IPS-15b (cell line): ENCODE measurements at regions not wholly inside any gene's neighbourhood (a gene's known extent, or its start where the extent isn't known, plus 50 kb on each side); places are given as distances from the start of the nearest gene placed in this dataset.
"Not testable (repeated sequence)": the region's sequence is repeated elsewhere in the genome, so short reads cannot be mapped to it uniquely, and the experiment has no call there.

Source experiments
- H3K27me3 ChIP-seq: one replicate; pipeline ENCODE4 v1.6.1; 2013; ENCODE audit warnings: low read length; ENCODE audit not compliant: control insufficient read depth, insufficient read depth
- H3K36me3 ChIP-seq: one replicate; pipeline ENCODE4 v1.6.1; 2013; ENCODE audit warnings: low read length; ENCODE audit not compliant: control insufficient read depth, insufficient read depth
- H3K4me1 ChIP-seq: one replicate; pipeline ENCODE4 v1.6.1; 2013; ENCODE audit warnings: mild to moderate bottlenecking, low read length; ENCODE audit not compliant: control insufficient read depth, insufficient read depth
- H3K4me3 ChIP-seq: one replicate; pipeline ENCODE4 v1.5.1; 2013; ENCODE audit warnings: low read depth, low read length
- H3K9ac ChIP-seq: one replicate; pipeline ENCODE4 v1.6.1; 2013; ENCODE audit warnings: low read depth, mild to moderate bottlenecking, low read length
- H3K9me3 ChIP-seq: one replicate; pipeline ENCODE4 v1.6.1; 2013; ENCODE audit warnings: mild to moderate bottlenecking, low read length; ENCODE audit not compliant: control insufficient read depth, insufficient read depth

GRCh38 chr10:76766682-76767081 is 870.9 kb downstream of the KCNMA1 start:
- Histone ChIP-seq H3K9ac (no peak overlapping the region), H3K27me3 (no peaks in the 10 kb centered on the region), H3K9me3 (no peaks in the 10 kb centered on the region), H3K4me1 (no peaks in the 10 kb centered on the region), H3K36me3 (no peaks in the 10 kb centered on the region), H3K4me3 (no peak overlapping the region)

DNA sequence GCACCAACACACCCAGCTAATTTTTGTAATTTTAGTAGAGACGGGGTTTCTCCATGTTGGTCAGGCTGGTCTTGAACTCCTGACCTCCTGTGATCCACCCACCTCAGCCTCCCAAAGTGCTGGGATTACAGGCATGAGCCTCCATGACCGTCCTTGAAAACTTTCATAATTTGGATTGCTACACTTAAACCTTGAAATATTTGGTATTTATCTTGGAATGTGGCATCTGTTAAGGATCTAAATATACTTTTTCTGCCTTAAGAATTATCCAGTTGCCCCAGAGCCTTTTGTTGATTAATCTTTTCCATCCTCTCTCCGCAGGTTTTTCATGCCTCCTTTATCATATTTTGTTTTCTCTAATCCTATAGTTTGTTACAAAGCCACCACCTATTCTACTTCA is 872.7 kb downstream of the KCNMA1 start:
- H3K4me3 ChIP-seq, H3K36me3 ChIP-seq, H3K9ac ChIP-seq, H3K4me1 ChIP-seq, H3K27me3 ChIP-seq, H3K9me3 ChIP-seq: not testable (repeated sequence)

- no peaks in the 10 kb centered on the region for H3K9me3 ChIP-seq
- H3K9ac ChIP-seq: no peak overlapping the region
- no peaks in the 10 kb centered on the region for H3K27me3 ChIP-seq
- H3K4me1 ChIP-seq: no peaks in the 10 kb centered on the region
- H3K36me3 ChIP-seq: no peaks in the 10 kb centered on the region
- no peak overlapping the region for H3K4me3 ChIP-seq
These were observed 873.4 kb downstream of the KCNMA1 start for GRCh38 chr10:76764177-76764576.

- H3K36me3 ChIP-seq: no peaks in the 10 kb centered on the region
- H3K9me3 ChIP-seq: no peaks in the 10 kb centered on the region
- H3K9ac ChIP-seq: no peak overlapping the region
- no peak overlapping the region for H3K4me3 ChIP-seq
- H3K4me1 ChIP-seq: no peaks in the 10 kb centered on the region
- no peaks in the 10 kb centered on the region for H3K27me3 ChIP-seq
These were observed 874.2 kb downstream of the KCNMA1 start for GRCh38 chr10:76763376-76763775.

GRCh38 chr10:76759681-76760080 is 877.9 kb downstream of the KCNMA1 start:
- H3K27me3 ChIP-seq: no peaks in the 10 kb centered on the region
- no peaks in the 10 kb centered on the region for H3K36me3 ChIP-seq
- H3K9me3 ChIP-seq: no peaks in the 10 kb centered on the region
- no peak overlapping the region for H3K4me3 ChIP-seq
- H3K9ac ChIP-seq: no peak overlapping the region
- H3K4me1 ChIP-seq: no peaks in the 10 kb centered on the region

GRCh38 chr10:76743169-76743568 is 894.4 kb downstream of the KCNMA1 start:
- no peaks in the 10 kb centered on the region for H3K27me3 ChIP-seq
- H3K4me1 ChIP-seq: peaks cover 8% of the 10 kb centered on the region
- no peak overlapping the region for H3K4me3 ChIP-seq
- H3K9ac ChIP-seq: no peak overlapping the region
- H3K36me3 ChIP-seq: no peaks in the 10 kb centered on the region
- H3K9me3 ChIP-seq: no peaks in the 10 kb centered on the region

DNA sequence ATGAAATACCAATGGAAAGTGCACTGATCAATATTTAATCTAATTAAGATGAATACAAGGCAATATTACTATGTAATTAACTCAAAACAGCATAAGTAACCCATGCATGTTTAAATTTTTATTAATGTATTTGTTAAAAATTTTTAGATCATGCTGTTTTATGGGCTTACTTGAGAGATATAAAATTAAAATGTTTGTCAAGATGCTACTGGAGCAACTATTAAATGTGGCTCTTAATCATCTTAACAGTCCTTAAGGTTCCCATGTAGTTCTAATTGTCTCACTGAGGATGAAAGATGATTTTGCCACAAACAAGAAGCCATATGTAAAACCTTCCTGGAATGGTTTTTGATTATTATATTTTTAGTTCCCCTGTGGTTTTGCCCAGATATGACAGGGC is 897.1 kb downstream of the KCNMA1 start:
- Histone ChIP-seq H3K9me3 (no peaks in the 10 kb centered on the region), H3K27me3 (no peaks in the 10 kb centered on the region)

GRCh38 chr10:76738991-76739390 is 898.6 kb downstream of the KCNMA1 start:
- Histone ChIP-seq H3K4me3 (no peak overlapping the region), H3K9ac (no peak overlapping the region), H3K27me3 (no peaks in the 10 kb centered on the region), H3K36me3 (no peaks in the 10 kb centered on the region), H3K4me1 (peaks cover 8% of the 10 kb centered on the region), H3K9me3 (no peaks in the 10 kb centered on the region)

More for the DNA sequence above, 897.1 kb downstream of the KCNMA1 start:
- Histone ChIP-seq H3K4me3 (no peak overlapping the region), H3K4me1 (peaks cover 8% of the 10 kb centered on the region), H3K9ac (no peak overlapping the region), H3K36me3 (no peaks in the 10 kb centered on the region)

DNA sequence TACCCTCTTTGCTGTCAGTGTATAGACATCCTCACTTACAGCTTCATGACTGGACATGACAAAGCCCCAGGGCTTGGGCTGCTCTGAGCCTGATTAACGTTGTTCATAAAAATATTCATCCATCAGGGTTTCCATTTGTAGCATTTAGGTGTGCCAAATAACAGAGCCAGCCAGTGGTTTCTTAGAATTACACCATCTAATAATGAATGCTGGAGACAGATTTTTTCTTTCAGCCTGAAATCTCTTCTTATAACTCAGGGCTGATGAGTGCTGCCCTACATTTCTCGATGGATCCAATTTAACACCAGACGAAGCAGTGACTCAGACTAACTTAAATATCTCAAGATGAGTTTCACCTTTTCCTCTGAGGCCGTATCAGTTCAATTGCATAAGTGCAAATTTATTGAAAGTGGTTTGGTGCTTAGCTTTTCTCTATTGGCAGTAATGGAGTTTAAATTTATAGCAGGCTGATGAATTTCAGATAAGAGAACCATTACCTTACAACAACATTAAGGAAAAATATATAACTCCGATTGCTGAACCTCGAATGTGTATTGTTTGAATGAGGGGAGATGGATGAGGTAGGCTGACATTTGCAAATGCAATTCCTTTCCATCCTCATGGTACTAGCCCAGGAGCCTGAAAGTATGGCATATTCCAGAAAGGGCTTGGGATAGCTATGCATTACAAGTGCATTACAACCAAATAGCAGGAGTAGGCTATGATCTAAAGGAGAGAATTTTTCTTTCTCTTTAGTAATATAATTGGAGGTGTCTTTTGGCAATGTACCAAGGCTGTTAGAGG is 900.6 kb downstream of the KCNMA1 start:
- H3K4me3 ChIP-seq: no peak overlapping the region
- no peaks in the 10 kb centered on the region for H3K9me3 ChIP-seq
- no peaks in the 10 kb centered on the region for H3K36me3 ChIP-seq
- no peak overlapping the region for H3K9ac ChIP-seq
- H3K4me1 ChIP-seq: peaks cover 8% of the 10 kb centered on the region
- H3K27me3 ChIP-seq: no peaks in the 10 kb centered on the region

DNA sequence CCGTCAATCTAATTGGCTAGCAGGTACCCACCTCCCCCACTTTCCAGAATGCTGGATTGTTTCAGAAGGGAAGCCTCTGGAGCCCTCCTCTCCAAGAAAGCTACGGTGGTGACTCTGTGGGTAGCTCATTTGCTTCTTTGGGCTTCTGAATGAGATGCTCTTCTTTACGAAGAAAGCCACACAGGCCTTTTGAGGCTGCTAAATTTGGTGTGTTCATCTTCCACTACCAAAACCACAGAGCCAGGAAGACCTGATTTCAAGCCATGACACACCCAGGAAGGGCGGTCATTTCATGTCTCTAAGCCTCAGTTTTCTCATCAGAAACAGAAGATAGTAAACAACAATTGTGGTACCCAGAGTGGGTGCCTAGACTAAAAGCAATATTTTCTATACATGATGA is 901.2 kb downstream of the KCNMA1 start:
- Histone ChIP-seq H3K9me3 (no peaks in the 10 kb centered on the region), H3K4me1 (peaks cover 8% of the 10 kb centered on the region), H3K27me3 (no peaks in the 10 kb centered on the region), H3K9ac (no peak overlapping the region), H3K4me3 (no peak overlapping the region), H3K36me3 (no peaks in the 10 kb centered on the region)

DNA sequence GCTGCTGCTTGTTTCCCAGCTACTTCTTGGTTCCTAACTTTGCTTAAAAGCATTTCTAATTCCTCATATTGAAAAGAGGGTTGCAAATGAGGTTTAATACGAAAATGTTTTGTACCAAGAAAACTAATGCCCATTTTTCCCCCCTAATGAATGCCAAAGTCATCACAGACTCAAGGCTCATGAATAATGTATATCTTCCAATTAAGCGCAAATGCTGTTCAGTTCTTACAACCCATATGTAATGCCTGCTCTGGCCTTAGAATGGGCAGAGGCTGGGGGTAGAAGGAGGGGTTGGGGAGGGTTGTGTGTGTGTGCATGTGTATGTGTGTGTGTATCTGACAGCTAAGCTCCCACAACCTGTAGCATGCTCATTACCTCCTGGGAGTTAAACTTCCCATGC is 901.7 kb downstream of the KCNMA1 start:
- H3K9ac ChIP-seq: no peak overlapping the region
- no peak overlapping the region for H3K4me3 ChIP-seq
- H3K36me3 ChIP-seq: no peaks in the 10 kb centered on the region
- H3K9me3 ChIP-seq: no peaks in the 10 kb centered on the region
- H3K4me1 ChIP-seq: peaks cover 8% of the 10 kb centered on the region
- no peaks in the 10 kb centered on the region for H3K27me3 ChIP-seq

- Histone ChIP-seq H3K9me3 (no peaks in the 10 kb centered on the region), H3K4me1 (peaks cover under 1% of the 10 kb centered on the region), H3K4me3 (no peak overlapping the region), H3K36me3 (no peaks in the 10 kb centered on the region), H3K27me3 (no peaks in the 10 kb centered on the region), H3K9ac (no peak overlapping the region)
These were observed 904.1 kb downstream of the KCNMA1 start for GRCh38 chr10:76733441-76733936.
